H9 (cell line): ENCODE measurements at regions not wholly inside any gene's neighbourhood (a gene's known extent, or its start where the extent isn't known, plus 50 kb on each side); places are given as distances from the start of the nearest gene placed in this dataset.

Experiments used
- DNase-seq: peaks from one replicate; pipeline ENCODE4 v3.0.0-alpha.2; 2017
- H2AFZ ChIP-seq: one replicate; pipeline ENCODE4 v1.6.1; 2013; ENCODE audit warnings: mild to moderate bottlenecking, low read length, control low read depth, moderate library complexity
- H2AK5ac ChIP-seq: 2 replicates; pipeline ENCODE4 v1.6.1; 2013; ENCODE audit warnings: low read length, control low read depth, mixed read lengths; ENCODE audit not compliant: insufficient read length
- H2BK120ac ChIP-seq: one replicate; pipeline ENCODE4 v1.6.1; 2013; ENCODE audit warnings: low read depth, mild to moderate bottlenecking, low read length, control low read depth, inconsistent platforms; ENCODE audit not compliant: poor library complexity, severe bottlenecking
- H2BK12ac ChIP-seq: 2 replicates; pipeline ENCODE4 v1.6.1; 2013; ENCODE audit warnings: low read length, control low read depth, mixed read lengths, low read depth; ENCODE audit not compliant: insufficient read length
- H2BK15ac ChIP-seq: 2 replicates; pipeline ENCODE4 v1.6.1; 2013; ENCODE audit warnings: low read depth, low read length, control low read depth
- H2BK20ac ChIP-seq: one replicate; pipeline ENCODE4 v1.6.1; 2013; ENCODE audit warnings: low read depth, mild to moderate bottlenecking, low read length, control low read depth, inconsistent platforms; ENCODE audit not compliant: poor library complexity, severe bottlenecking
- H2BK5ac ChIP-seq: 2 replicates; pipeline ENCODE4 v1.6.1; 2013; ENCODE audit warnings: low read length, control low read depth, mixed read lengths; ENCODE audit not compliant: insufficient read length
- H3K14ac ChIP-seq: 2 replicates; pipeline ENCODE4 v1.6.1; 2013; ENCODE audit warnings: low read length, control low read depth; ENCODE audit not compliant: insufficient read depth
- H3K18ac ChIP-seq: 2 replicates; pipeline ENCODE4 v1.6.1; 2013; ENCODE audit warnings: low read depth, mild to moderate bottlenecking, mixed read lengths, low read length, control low read depth; ENCODE audit not compliant: insufficient read length
- H3K23ac ChIP-seq: 2 replicates; pipeline ENCODE4 v1.6.1; 2013; ENCODE audit warnings: low read length, control low read depth, mixed read lengths, low read depth; ENCODE audit not compliant: insufficient read length
- H3K23me2 ChIP-seq: 2 replicates; pipeline ENCODE4 v1.6.1; 2013; ENCODE audit warnings: low read depth, mild to moderate bottlenecking, mixed read lengths, low read length, control low read depth; ENCODE audit not compliant: insufficient read length, poor library complexity, severe bottlenecking
- H3K27ac ChIP-seq: 2 replicates; pipeline ENCODE4 v1.5.1; 2013; ENCODE audit warnings: low read length, control low read depth, mixed read lengths, low read depth; ENCODE audit not compliant: insufficient read length
- H3K27me3 ChIP-seq: 2 replicates; pipeline ENCODE4 v1.6.1; 2013; ENCODE audit warnings: low read length, control low read depth, inconsistent platforms; ENCODE audit not compliant: insufficient read depth
- H3K4ac ChIP-seq: 2 replicates; pipeline ENCODE4 v1.6.1; 2013; ENCODE audit warnings: low read depth, mild to moderate bottlenecking, control low read depth, inconsistent platforms, low read length, moderate library complexity
- H3K4me1 ChIP-seq: 2 replicates; pipeline ENCODE4 v1.6.1; 2013; ENCODE audit warnings: low read length, control low read depth, inconsistent platforms; ENCODE audit not compliant: insufficient read depth
- H3K4me2 ChIP-seq: 2 replicates; pipeline ENCODE4 v1.6.1; 2013; ENCODE audit warnings: low read length, control low read depth, mixed read lengths; ENCODE audit not compliant: insufficient read length, insufficient read depth
- H3K56ac ChIP-seq: 2 replicates; pipeline ENCODE4 v1.6.1; 2013; ENCODE audit warnings: low read depth, mild to moderate bottlenecking, mixed read lengths, low read length, control low read depth; ENCODE audit not compliant: insufficient read length
- H3K79me1 ChIP-seq: 2 replicates; pipeline ENCODE4 v1.6.1; 2013; ENCODE audit warnings: low read depth, mild to moderate bottlenecking, moderate library complexity, low read length, control low read depth, inconsistent platforms; ENCODE audit not compliant: insufficient read depth, poor library complexity, severe bottlenecking
- H3K79me2 ChIP-seq: 2 replicates; pipeline ENCODE4 v1.6.1; 2013; ENCODE audit warnings: low read length, control low read depth, inconsistent platforms; ENCODE audit not compliant: insufficient read depth
- H3K9ac ChIP-seq: 2 replicates; pipeline ENCODE4 v1.6.1; 2013; ENCODE audit warnings: low read length, control low read depth, mixed read lengths; ENCODE audit not compliant: insufficient read length; ENCODE audit errors: extremely low read depth
- H3K9me3 ChIP-seq: one replicate; pipeline ENCODE4 v1.6.1; 2013; ENCODE audit warnings: low read depth, low read length, inconsistent platforms; ENCODE audit not compliant: control insufficient read depth
- H3T11ph ChIP-seq: one replicate; pipeline ENCODE4 v1.6.1; 2013; ENCODE audit warnings: mild to moderate bottlenecking, low read length, control low read depth, inconsistent platforms
- H4K20me1 ChIP-seq: one replicate; pipeline ENCODE4 v1.6.1; 2013; ENCODE audit not compliant: control insufficient read depth, insufficient read length, insufficient read depth
- H4K5ac ChIP-seq: 2 replicates; pipeline ENCODE4 v1.6.1; 2013; ENCODE audit warnings: low read depth, mild to moderate bottlenecking, mixed read lengths, low read length, control low read depth; ENCODE audit not compliant: insufficient read length
- H4K8ac ChIP-seq: replicated peaks from 2 replicates; pipeline ENCODE4 v1.6.1; 2013; ENCODE audit warnings: low read length, control low read depth, mixed read lengths, low read depth; ENCODE audit not compliant: insufficient read length
- H4K91ac ChIP-seq: 2 replicates; pipeline ENCODE4 v1.6.1; 2013; ENCODE audit warnings: low read depth, mild to moderate bottlenecking, moderate library complexity, mixed read lengths, low read length, control low read depth; ENCODE audit not compliant: insufficient read length
- H3K27ac Mint-ChIP-seq, 3 experiments: 2 replicates in 2 of 3; 3 replicates in 1 of 3; pipeline ENCODE4 v1.8.0; 2020 to 2021; ENCODE audit warnings: mixed read lengths in 3 of 3, mild to moderate bottlenecking in 1 of 3, moderate library complexity in 1 of 3
- H3K27me3 Mint-ChIP-seq: 2 replicates; pipeline ENCODE4 v1.8.0; 2021; ENCODE audit warnings: low read depth, mild to moderate bottlenecking, moderate library complexity, mixed read lengths
- H3K36me3 Mint-ChIP-seq, 3 experiments: 2 replicates in 2 of 3; 3 replicates in 1 of 3; pipeline ENCODE4 v1.8.0; 2020 to 2021; ENCODE audit warnings: low read depth in 3 of 3, mixed read lengths in 3 of 3; ENCODE audit not compliant: insufficient read depth in 1 of 3
- H3K4me1 Mint-ChIP-seq, 2 experiments: 2 replicates each; pipeline ENCODE4 v1.8.0; 2020; ENCODE audit warnings: mixed read lengths in 2 of 2
- H3K4me3 Mint-ChIP-seq, 2 experiments: 2 replicates in 1 of 2; 3 replicates in 1 of 2; pipeline ENCODE4 v1.8.0; 2020 to 2021; ENCODE audit warnings: mild to moderate bottlenecking in 2 of 2, mixed read lengths in 2 of 2, moderate library complexity in 1 of 2
- H3K9me3 Mint-ChIP-seq, 2 experiments: 2 replicates in 1 of 2; 3 replicates in 1 of 2; pipeline ENCODE4 v1.8.0; 2020; ENCODE audit warnings: mild to moderate bottlenecking in 2 of 2, mixed read lengths in 2 of 2, moderate library complexity in 1 of 2
- CTCF ChIP-seq: fragments of 200-600 bp; sonication (generic); conservative IDR thresholded peaks from 3 replicates; pipeline ENCODE4 v1.8.0; 2021; ENCODE audit warnings: antibody characterized with exemption, mild to moderate bottlenecking

GRCh38 chr2:194270648-194271047, 1386.4 kb upstream of the SLC39A10 start:
- Mint-ChIP-seq H3K4me3 (no peak overlapping the region), H3K4me1 (no peaks in the 10 kb centered on the region), H3K36me3 (no peaks in the 10 kb centered on the region), H3K27me3 (no peaks in the 10 kb centered on the region), H3K27ac (no peak overlapping the region), H3K9me3 (no peaks in the 10 kb centered on the region)
- H4K8ac ChIP-seq, result no peak overlapping the region
- H3K27me3 ChIP-seq, result no peaks in the 10 kb centered on the region
- H4K20me1 ChIP-seq, result no peaks in the 10 kb centered on the region
- H2BK120ac ChIP-seq, result no peak overlapping the region
- no peaks in the 10 kb centered on the region for H3K9me3 ChIP-seq
- H3K14ac ChIP-seq, result no peak overlapping the region
- H3K4me1 ChIP-seq, result no peaks in the 10 kb centered on the region
- H3K79me1 ChIP-seq, result no peaks in the 10 kb centered on the region
- no peak overlapping the region for H3K9ac ChIP-seq
- H3K18ac ChIP-seq, result no peak overlapping the region
- H3K79me2 ChIP-seq, result no peaks in the 10 kb centered on the region
- H2BK15ac ChIP-seq, result no peak overlapping the region
- H3K27ac ChIP-seq, result no peak overlapping the region
- H2BK12ac ChIP-seq, result no peak overlapping the region
- no peaks in the 10 kb centered on the region for H3K23me2 ChIP-seq
- H2AFZ ChIP-seq, result no peak overlapping the region
- no peak overlapping the region for H3K23ac ChIP-seq
- H3K4me2 ChIP-seq, result no peak overlapping the region
- TF ChIP-seq CTCF, result no peak
- H4K91ac ChIP-seq, result no peak overlapping the region
- no peak overlapping the region for H2BK20ac ChIP-seq
- H2BK5ac ChIP-seq, result no peak overlapping the region
- no peak overlapping the region for H2AK5ac ChIP-seq
- H4K5ac ChIP-seq, result no peak overlapping the region
- H3T11ph ChIP-seq, result no peak overlapping the region
- DNase-seq, result no peak
- H3K4ac ChIP-seq, result no peak overlapping the region
- H3K56ac ChIP-seq, result no peak overlapping the region
